SIG-M5 treated with dmso at 0.1 percent for 504 hours (cell line): ENCODE measurements at regions not wholly inside any gene's neighbourhood (a gene's known extent, or its start where the extent isn't known, plus 50 kb on each side); places are given as distances from the start of the nearest gene placed in this dataset.
A peak's percentile ranks its signal among the peaks of the same experiment; 100 is the strongest.
"Not testable (repeated sequence)": the region's sequence is repeated elsewhere in the genome, so short reads cannot be mapped to it uniquely, and the experiment has no call there.

Experiments used
- DNase-seq: peaks from one replicate; lab custom pipeline; 2025; ENCODE audit not compliant: unreplicated experiment; lab: John Stamatoyannopoulos, UW

DNA sequence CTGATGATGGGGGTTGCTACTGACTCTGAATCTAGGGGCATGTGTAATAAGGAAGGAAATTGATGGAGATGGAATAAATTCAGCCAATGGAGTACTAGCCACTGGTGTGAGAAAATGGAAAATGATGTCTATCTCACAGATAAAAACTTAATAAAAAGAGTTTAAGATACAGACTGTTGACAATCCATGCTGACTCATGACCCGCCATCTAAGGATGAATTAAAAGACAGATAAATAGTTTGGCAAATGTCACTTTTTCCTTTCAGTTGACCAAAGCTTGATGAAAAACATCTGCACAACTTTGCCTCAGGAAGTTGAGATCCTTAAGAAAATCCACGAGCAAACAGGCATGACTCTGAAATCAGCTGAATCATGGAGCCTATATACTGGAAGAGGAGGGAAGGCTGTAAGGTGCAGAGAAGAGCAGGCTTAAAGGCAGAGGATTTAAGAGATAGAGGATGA, 82.6 kb upstream of the BMP5 start:
- DNase-seq = no peak

DNA sequence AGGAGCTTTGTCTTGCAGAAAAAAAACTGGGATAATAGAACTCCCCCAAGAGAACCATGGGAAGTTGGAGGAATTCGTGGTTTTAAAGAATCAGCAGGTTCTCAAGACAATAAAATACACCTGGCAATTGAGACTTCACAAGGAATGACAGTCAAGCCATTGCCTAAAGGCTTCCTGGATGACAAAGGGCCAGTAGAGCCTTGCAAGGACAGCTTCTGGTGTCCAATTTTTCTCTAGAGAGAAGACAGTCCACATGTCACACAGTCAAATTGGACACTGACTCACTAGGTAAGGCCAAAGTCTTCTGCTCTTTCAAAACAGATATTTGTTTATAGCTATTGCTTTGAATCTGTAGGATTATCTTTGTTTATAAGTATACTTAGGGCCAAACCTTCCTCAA, 80.3 kb upstream of the BMP5 start:
- DNase-seq = no peak

DNA sequence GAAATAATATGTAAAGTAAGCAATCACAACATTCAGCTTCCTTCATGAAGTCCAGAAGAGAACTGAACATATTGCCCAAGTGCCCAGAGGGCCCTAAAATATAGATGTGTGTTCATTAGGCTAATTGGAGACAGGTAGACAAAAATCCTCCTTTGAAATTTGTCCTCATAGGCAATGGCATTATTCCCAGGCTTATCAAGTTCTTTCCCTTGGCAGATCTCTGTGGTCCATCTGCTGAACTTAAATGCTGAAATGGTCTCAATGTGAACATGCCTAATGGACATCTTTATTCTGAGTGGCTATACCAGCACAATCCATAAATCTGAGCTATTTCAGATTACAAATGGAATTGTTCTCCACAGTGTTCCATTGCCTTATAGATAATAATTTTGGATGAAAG, 79.0 kb upstream of the BMP5 start:
- no peak for DNase-seq

DNA sequence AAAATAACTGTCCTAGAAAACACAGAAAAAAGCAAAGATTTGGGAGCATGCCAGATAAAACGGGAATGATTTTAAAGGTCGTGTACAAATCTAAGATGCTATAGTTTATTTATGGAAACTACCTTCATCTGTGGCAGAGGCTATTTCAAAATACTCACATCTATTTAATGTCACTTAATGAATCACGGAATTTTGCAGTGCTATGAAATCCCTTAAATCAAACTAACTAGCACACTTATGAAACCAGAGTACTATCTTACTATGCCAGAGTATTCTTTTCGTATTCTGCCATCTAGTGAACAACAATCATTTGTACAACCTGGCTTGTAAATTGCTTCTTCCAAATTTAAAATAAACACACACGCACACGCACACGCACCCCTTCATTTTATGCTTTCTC, 77.9 kb upstream of the BMP5 start:
- peak; percentile 24 for DNase-seq

DNA sequence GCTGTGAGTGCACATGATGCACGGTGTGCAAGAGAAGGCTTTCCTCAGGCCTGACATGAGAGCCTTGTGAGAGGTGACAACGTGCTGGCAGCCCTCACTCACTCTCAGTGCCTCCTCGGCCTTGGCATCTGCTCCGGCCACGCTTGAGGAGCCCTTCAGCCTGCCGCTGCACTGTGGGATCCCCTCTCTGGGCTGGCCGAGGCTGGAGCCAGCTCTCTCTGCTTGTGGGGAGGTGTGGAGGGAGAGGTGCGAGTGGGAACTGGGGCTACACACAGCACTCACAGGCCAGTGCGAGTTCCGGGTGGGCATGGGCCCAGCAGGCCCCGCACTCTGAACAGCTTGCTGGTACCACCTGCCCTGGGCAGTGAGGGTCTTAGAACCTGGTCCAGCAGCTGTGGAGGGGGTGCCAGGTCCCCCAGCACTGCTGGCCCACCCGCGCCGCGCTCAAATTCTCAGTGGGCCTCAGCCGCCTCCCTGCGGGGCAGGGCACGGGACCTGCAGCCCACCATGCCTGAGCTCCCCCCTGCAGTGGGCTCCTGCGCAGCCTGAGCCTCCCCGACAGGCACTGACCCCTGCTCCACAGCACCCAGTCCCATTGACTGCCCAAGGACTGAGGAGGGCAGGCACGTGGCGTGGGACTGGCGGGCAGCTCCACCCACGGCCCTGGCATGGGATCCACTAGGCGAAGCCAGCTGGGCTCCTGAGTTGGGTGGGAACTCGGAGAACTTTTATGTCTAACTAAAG, 74.9 kb upstream of the BMP5 start:
- no peak for DNase-seq

DNA sequence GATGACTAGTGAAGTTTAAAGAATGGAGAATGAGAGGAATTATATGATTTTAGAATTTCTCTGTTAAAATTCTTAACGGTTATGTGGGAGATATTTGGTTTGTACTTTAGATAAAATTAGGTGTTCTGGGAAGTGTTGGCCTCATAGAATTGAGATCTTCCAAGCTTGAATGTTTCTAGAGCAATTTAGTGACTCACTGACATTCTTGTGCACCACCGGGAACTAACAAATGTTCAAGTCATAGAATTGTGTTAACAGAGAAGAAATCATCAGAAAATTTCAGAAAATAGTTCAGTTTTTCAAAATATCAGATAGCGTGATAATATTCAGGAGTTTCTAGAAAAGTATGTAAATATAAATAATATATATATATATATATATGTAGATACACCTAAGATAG, 67.9 kb upstream of the BMP5 start:
- no peak for DNase-seq

DNA sequence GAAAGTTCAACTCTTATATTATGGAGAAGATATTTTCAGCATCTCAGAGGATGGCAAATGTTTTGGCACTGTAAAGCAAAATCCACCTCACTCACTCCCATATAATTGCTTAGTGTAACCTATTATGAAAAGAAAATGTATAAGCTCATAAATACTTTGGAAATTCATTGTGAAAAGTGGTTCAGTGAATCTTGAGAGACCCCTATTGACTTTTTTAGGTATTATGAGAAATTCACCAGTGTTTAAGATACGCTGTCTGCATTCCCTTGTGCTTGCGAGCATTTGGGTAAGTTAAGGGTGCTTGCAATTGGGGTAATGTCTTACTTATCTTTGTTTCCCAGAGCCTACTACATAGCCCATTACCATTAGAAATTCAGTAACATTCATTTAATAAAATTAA, 66.3 kb upstream of the BMP5 start:
- no peak for DNase-seq

DNA sequence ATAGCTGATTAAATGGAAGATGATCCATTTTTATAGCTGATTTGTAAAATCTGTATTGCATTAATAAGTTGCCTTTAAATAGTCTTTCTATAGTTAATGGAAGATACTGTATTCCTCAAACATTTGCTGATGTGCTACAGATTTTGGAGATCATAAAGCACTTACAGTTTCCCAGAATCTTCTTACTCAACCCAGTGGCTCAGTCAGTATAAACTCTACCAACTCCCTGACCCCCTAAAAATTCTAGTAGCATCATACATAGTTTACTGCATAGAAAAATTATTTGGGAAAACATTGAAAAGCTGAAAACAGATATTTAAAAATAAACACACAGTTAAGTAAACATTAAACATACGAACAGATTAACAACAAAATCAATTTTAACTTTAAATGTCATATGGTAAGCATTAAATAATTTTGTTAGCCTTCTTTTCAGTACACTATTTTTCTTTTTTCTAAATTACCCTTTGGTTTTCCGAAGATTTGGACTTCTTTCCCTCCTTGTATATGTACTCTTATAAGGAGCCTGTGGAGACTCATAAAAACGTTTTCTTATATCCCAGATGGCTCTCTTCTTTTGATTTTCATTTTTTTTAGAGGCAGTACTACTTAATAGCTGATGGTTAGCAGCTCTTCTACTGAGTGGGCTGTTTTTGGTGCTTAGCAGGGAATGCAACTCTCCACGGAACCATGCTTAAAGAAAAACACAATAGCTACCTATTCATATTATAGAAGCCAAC, 62.7 kb upstream of the BMP5 start:
- no peak for DNase-seq

DNA sequence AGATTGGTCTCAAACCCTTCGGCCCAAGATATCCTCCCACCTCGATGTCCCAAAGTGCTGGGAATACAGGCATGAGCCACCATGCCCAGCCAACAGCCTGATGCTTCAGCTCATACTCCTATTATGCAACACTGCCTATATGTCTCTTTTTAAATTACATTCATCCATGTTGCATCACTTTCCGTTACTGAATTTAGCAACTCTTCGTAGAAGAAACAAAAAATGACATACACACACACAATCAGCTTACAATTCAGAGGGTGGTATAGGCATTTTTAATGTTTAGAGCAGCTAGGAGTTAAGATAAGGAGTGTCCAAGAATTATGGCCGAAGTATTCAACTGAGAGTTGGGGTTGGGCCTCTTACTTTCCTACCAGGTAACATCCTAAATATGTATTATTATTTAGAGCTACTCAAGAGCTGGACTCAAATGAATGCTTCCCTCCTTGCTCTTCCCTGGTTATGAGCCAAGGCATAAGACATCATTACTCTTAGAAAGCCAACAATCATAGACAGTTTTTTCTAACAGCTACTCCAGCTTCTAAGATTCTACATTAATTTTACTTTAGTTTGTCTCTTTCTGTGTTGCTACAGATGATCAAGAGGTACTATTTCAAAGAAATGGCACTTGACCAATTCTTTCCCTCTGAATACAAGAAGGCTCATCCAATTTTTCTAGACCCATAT, 62.0 kb upstream of the BMP5 start:
- DNase-seq = peak; percentile 71

DNA sequence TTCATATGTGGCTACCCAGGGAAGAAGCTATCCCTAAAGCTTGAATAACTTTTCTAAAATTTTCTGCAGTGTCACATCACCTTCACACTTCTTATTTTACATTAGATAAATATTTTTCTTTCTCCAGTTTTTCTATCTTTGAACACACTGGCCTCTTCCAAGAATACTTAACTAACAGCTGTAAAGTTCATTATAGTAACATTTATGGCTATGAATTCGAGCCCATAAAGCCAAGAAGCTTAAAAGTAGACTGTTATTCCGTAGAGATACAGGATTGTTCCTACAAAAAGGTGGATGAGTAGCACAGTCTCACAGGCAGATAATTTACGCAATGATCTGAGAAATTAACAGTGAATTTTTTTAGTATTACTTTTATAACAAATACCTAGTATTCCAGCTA, 55.7 kb upstream of the BMP5 start:
- DNase-seq = no peak

DNA sequence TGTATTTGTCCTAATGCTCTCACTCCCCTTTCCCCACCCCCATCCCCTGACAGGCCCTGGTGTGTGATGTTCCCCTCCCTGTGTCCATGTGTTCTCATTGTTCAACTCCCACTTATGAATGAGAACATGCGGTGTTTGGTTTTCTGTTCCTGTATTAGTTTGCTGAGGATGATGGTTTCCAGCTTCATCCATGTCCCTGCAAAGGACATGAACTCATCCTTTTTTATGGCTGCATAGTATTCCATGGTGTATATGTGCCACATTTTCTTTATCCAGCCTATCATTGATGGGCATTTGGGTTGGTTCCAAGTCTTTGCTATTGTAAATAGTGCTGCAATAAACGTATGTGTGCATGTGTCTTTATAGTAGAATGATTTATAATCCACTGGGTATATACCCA, 52.3 kb upstream of the BMP5 start:
- not testable (repeated sequence) for DNase-seq

DNA sequence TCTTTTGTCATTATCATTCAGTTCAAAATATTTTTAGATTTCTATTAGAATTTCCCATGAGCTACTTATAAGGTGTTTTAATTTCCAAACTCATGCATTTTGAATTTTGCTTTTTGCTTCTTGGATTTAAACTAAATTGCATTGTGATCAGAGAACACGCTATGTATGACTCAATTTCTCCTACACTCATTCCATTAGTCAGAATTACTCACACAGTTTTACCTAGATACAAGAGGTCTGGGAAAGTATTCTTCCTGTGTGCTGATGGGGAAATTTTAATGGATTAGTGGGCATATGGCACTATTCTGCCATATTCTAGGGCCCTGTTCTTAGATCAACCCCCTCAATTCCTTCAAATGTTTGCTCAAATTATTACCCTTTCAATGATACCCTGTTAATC, 49.9 kb upstream of the BMP5 start:
- DNase-seq = no peak
